ENCODE measurements at regions not wholly inside any gene's neighbourhood (a gene's known extent, or its start where the extent isn't known, plus 50 kb on each side); places are given as distances from the start of the nearest gene placed in this dataset.

DNA sequence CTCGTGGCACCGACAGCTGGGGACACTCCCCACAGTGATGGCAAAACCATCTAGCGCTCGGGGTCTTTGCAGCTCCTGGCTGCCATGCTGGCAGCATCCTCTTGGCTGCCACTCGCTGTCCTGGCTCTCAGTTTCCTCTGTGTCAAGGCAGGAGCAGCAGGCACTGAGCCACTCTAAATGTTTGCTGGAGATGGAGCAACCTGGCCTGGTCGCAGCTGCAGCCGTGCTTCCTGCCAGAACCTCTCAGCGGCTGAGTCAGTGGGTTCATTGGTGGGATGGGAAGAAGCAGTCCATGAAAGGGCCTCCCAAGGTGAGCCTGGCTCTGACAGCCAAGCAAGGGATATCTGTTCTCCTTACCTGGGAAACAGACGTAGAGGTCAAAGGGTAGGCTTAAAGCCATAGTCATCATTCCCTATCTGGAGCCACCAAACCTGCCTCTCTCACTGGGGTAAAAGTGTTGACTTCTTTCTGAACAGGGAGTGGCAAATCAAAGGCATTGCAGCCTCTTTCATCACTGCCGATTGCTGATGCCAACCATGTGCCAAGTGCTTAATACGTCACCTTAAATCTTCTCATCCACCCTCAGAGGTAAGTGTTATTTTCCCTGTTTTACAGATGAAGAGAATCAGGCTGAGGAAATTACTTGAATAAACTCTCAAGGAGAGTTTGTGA, 304.8 kb upstream of the ZNF462 start:
- no peak for DNase-seq

DNA sequence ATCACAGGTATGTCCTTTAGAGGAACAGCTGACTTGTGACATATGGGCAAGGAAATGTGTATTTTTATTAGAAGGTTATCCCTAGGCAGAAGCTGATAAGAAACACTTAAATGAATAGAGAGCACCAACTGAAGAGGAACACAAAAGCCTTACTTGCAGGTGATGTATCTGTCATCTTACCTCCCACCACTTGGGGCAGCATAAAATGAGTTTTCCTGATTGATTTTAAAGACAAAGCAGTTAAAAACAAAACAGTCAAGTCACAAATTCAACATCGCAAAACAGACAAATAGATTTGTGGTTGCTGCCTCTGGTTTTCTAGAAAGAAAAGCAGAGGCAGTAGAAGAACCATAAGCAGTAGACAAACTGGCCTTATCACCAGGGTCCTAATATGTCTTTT, 302.4 kb upstream of the ZNF462 start:
- DNase-seq = no peak

- no peak for DNase-seq
Measured at GRCh38 chr9:106575823-106576222, 287.1 kb upstream of the ZNF462 start.

DNA sequence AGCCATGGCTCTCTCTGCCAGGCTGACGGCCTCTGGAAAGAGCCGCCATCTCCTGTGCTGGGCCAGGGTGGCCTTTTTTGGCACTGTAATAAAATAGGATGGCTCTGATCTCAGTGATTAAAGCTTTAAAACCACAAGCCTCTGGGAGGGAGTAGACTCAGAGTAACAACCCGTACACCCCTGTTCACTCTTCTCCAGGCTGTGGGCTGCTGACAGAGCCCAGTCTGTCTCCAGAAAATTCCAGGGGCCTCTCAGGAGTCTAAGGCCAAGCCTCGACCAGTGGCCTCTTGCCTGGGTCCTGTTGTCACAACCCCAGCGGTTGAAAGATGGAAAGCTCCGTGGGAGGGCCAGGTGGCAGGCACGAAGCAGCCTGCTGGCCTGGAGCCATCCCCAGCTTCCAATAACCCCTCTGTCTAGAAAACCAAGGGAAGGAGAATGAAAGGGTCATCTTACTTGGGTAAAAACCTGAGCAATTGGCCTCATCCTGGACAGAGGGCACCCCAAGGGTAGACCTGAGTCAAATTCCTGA, 286.7 kb upstream of the ZNF462 start:
- no peak for DNase-seq

- DNase-seq = no peak
Measured at GRCh38 chr9:106577121-106577520, 285.8 kb upstream of the ZNF462 start.

GRCh38 chr9:106580546-106580945, 282.4 kb upstream of the ZNF462 start:
- DNase-seq = no peak

DNA sequence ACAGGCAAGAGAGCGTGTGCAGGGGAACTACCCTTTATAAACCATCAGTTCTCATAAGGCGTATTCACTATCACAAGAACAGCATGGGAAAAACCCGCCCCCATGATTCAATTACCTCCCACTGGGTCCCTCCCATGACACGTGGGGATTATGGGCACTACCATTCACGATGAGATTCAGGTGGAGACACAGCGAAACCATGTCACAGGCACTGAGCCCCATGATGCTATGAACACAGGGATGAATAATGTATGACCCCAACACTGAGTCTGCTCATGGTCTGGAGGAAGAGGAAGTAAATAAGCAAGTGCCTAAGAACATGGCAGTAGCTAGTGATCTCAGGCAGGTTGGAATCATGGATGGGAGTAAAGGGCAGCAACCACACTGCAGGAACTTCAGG, 281.0 kb upstream of the ZNF462 start:
- DNase-seq = no peak

- no peak for DNase-seq
Measured at GRCh38 chr9:106583751-106584150, 279.2 kb upstream of the ZNF462 start.

DNA sequence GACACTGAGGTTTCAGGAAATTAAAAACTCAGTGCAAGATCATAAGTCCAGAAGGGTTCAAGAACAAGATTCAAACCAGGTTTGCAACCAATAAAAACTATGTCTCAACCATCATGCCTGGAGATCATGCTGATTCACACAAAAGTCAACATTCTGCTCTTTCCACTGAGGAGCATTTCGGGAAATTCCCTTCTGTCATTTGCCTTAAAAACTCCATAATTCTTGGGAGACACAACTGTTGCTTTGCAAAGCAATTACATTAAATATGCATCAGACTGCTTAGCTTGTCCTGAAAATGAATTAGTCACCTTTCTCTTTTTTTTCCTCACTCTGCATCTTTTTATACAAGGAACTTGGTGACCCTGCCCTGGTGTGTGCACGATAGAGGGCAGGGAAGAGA, 275.9 kb upstream of the ZNF462 start:
- no peak for DNase-seq

- no peak for DNase-seq
Measured at GRCh38 chr9:106588626-106589025, 274.3 kb upstream of the ZNF462 start.

DNA sequence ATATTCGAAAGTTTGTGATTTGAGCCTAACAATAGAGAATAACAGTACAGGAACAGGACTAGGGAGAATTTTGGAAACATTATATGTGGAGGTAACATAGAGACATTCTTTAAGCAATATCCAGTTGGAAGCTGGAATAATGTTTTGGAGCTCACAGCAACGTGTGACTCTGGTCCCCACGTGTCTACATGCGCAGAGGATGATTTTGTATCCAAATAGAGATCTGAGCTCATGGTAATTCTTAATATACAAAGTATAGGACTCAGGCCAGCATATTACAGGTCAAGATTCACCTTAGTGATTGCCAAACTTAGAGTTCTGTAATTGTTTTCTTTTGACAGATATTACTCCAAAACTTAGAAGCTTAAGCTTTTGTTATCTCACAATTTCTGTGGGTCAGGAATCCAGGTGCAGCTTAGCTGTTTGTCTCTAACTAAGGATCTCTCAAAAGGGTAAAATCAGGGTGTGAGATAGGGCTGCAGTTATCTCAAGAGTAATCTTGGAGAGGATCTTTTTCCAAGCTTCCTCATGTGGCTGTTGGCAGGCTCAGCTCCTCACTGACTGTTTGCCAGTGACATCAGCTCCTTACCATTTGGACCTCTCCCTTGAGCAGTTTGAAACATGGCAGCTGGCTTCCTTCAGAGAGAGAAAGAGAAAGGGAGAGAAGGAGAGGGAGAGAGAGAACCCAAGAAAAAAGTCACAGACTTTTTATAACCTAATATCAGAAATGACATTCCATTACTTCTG, 272.0 kb upstream of the ZNF462 start:
- no peak for DNase-seq

DNA sequence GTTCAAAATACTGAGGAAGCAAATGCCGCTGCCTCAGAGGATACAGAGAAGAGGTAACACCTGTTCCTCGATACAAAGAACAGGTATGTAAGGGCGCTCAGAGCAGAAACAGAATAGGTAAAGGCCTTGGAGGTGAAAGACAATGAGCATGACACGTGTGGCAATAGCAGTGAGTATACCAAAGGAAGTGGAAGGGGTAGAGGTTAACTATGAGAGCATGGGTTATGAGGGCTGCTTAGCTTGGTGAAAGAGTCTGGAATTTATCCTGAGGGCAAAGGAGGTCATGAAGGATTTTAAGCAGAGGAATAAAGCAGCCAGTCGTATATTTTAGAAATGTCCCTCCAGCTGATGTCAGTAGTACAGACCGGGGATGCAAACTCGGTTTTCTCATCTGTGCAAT, 269.8 kb upstream of the ZNF462 start:
- DNase-seq = no peak

- DNase-seq = no peak
Measured at GRCh38 chr9:106596984-106597383, 266.0 kb upstream of the ZNF462 start.

DNA sequence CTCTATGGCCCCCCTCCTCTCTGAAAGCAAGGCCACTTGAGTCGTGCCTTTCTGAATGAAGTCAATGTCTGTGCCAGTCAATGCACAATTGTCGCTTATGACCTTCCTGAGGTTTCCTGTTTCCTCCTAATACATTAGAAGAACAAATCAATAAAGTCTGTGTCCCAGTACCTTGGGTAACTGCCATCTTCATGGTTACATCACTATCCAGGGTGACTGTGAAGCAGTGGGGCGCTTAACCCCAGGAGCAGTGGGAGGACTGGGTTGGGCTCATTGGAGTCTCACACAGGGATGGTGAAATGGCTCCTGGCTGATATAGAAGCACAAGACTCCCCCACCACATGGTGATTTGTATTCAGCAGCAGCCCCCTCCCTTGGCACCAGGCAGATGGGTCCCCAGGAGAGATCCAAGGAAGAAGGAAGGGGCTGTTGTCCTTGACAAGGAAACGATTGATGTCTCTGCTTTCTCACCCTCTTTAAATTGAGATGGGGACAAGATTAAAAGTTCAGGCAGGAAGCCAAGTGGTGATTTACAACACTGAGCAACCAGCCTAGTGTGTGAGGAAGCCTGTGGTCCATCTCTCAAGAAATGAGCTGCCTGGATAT, 261.9 kb upstream of the ZNF462 start:
- no peak for DNase-seq

GRCh38 chr9:106602344-106602743, 260.6 kb upstream of the ZNF462 start:
- DNase-seq = no peak

DNA sequence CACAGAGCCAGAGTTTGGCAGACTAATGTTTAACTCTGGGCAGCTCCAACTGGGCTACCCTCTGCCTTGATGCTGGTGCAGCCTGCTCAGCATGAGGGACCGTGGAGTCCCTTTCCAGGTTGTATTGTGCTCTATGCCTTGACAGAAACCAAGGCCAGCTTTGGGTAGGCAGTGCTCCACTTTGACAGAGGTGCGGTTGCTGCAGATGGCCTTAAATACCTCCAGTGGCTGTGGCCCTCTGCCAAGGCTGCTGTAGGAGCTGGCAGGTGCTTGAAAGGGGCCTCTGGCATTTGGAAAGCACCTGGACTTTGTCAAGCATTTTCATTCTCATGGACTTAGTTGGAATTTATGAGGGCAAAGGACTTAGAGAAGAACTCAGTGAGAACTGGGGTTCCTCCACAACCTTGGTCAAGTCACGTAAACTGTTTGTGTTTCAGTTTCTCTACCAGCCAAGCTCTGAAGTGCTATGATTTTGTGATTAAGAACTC, 249.7 kb upstream of the ZNF462 start:
- DNase-seq = no peak

DNA sequence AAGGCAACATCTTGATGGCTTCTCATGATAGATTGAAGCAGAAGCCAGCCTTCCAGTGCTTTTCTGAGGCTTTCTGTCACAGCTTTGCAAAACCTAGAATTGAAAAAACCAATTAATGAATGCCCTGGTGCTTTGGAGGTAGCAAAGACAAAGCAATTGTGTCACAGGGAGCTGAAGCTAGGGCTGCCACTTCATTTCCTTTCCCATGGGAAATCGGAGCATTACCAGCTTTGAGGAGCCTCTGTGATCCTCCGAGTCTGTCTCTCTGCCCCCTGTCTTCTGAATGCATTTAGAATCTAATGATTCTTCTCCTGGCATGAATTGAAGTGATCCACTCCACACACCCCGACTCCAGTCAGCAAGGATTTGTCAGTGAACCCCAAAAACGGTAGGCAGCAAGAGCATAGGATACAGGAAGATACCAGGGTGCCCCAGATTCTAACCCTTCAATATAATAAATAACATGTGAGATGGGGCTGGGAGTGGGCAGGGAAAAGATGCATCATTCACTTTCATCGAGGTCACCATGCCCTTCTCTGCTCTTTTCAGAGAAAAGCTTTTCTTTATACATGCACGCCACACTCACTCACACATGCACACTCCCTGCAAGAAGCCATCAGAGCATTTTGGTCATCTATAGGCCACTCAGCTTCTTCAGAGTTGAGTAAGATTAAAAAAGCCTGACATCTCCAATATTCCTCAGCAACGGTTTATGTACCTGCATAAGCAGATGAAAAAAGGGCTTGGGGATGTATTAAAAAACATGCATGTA, 247.7 kb upstream of the ZNF462 start:
- no peak for DNase-seq

DNA sequence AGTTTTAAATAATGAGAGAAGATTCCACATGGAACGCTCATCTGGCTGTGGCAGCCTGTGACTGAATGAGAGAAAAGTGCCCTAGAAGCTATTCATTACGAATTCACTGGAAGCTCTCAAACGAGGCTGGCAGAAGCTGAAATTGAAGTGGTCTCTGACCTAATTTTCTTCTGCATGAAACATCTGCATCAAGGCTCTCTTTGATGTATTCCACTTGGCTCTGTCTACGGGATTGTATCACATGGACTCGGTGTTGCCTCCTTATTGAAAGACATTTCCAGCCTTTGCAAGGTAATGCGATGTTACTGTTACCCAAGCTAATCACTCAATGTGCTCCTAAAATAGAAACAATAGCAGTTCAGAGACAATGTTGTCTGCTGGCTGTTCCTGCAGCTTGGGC, 246.9 kb upstream of the ZNF462 start:
- no peak for DNase-seq

DNA sequence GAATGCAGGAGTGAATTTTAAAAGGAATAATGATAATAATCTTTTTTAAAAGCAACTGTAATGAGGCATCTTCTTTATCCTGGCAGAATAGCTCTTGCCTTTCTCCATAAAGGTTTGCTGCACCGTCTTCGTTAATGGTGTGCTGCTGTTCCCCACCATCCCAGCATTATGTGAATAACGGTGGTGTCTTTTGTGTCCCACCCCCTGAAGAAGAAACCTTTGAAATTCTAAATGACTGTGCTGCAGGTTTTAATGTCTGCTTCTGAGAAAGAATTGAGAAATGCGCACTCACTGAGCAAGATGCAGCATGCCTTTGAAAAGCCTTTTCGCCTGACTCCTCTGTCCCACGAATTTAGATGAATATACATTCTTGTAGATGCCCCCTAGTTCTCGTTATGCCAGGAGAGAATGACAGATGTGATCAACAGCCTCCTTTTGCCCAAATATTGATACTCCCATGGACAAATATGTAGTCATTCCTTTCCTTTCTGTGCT, 246.1 kb upstream of the ZNF462 start:
- DNase-seq = no peak

DNA sequence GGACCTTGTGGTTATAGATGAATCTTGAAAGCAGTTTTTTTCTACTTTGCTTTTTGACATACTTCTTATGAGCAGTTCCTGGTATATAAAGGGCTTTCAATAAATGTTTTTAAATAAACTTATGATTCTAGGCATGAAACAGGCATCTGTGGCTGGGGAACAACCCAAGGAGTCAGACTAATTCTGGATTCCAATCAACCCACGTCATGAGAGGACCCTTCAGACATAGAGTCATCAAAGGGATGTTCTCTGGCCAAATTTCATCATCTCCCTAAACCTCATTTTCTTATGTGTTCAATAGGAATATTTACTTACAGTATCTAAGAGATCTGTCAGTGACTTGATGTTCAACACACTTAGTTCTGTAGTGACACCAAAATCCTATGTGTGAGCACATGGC, 243.8 kb upstream of the ZNF462 start:
- DNase-seq = no peak

DNA sequence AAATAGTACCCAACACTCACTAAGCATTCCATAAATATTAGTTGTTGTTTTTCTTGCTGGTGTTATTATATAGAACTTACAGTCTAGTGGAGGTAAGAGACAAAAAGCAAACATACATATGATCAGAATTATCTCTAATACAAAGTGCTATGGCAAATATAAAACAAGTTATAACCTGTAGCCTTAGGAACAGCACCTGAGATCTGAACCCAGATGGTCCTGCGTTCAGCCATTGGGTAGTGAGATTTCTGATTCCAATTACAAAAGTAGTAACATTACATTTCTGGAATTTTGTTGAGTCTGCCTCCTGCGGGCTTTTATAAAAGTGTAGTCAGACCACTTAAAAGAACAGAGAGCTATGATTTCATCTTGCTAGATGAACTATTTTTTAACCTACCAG, 242.9 kb upstream of the ZNF462 start:
- no peak for DNase-seq

- DNase-seq = no peak
Measured at GRCh38 chr9:106620866-106621265, 242.1 kb upstream of the ZNF462 start.
